K562 (cell line): ENCODE measurements at regions not wholly inside any gene's neighbourhood (a gene's known extent, or its start where the extent isn't known, plus 50 kb on each side); places are given as distances from the start of the nearest gene placed in this dataset.

ENCODE experiments used
- ATAC-seq: fragments of 200-7000 bp; cut with Tn5 transposase; 3 replicates; pipeline ENCODE4 v1.9.1; 2020; ENCODE audit warnings: moderate library complexity
- BruUV-seq: library from RNA; stranded (reverse); fragments of 400-500 nt; replicated peaks from 2 replicates; lab custom pipeline; 2021; lab: Mats Ljungman, UMichigan
- CTCF ChIA-PET: fragments of 300-600 bp; formaldehyde crosslinking; extraction: SDS; loops from one replicate; lab custom pipeline; 2021; ENCODE audit warnings: low intra/inter-chr PET ratio; lab: Yijun Ruan, JAX
- POLR2A ChIA-PET: fragments of 300-600, 350-650 bp; sonication (Branson Sonifier 250); formaldehyde crosslinking; extraction: SDS; loops from one replicate; lab custom pipeline; 2021; ENCODE audit warnings: antibody characterized with exemption, inconsistent platforms; lab: Yijun Ruan, JAX
- DNase-seq, 4 experiments: peaks; one replicate each; pipeline versions ENCODE4 v3.0.0 to v3.0.0-alpha.2; 2011 to 2018; ENCODE audit warnings: low spot score in 3 of 4, mixed read lengths in 3 of 4; ENCODE audit errors: extremely low read depth in 1 of 4
- FAIRE-seq: peaks from 2 replicates; lab custom pipeline; 2011; peaks lifted over from hg19 to GRCh38; lab: Jason Lieb, UNC
- H2AFZ ChIP-seq: 2 replicates; pipeline ENCODE4 v1.6.0; 2011; ENCODE audit warnings: low read depth, low read length, control low read depth, inconsistent platforms
- H3K27ac ChIP-seq: fragments of 200-600 bp; 3 replicates; pipeline ENCODE4 v1.8.0; 2011; ENCODE audit warnings: low read depth, mild to moderate bottlenecking, control low read depth, inconsistent platforms, low read length, moderate library complexity, mixed read lengths; ENCODE audit errors: extremely low read depth
- H3K27me3 ChIP-seq, 2 experiments: fragments of 300-600 bp in 1 of 2; 2 replicates in 1 of 2; 3 replicates in 1 of 2; pipeline versions ENCODE4 v1.6.0 to v1.8.0; 2011; ENCODE audit warnings: inconsistent platforms in 2 of 2, low read length in 2 of 2, mild to moderate bottlenecking in 1 of 2, mixed read lengths in 1 of 2, moderate library complexity in 1 of 2; ENCODE audit not compliant: control insufficient read depth in 2 of 2, insufficient read depth in 2 of 2
- H3K36me3 ChIP-seq: fragments of 300-600 bp; 3 replicates; pipeline ENCODE4 v1.8.0; 2011; ENCODE audit warnings: mild to moderate bottlenecking, low read length, inconsistent platforms; ENCODE audit not compliant: control insufficient read depth, insufficient read depth
- H3K4me1 ChIP-seq, 2 experiments: fragments of 200-600 bp in 1 of 2; replicated peaks in 1 of 2; 2 replicates in 1 of 2; 3 replicates in 1 of 2; pipeline versions ENCODE4 v1.5.1 to v1.8.0; 2011; ENCODE audit warnings: inconsistent platforms in 2 of 2, low read length in 2 of 2, mild to moderate bottlenecking in 1 of 2, mixed read lengths in 1 of 2, moderate library complexity in 1 of 2; ENCODE audit not compliant: control insufficient read depth in 2 of 2, insufficient read depth in 2 of 2
- H3K4me2 ChIP-seq: 2 replicates; pipeline ENCODE4 v1.6.1; 2011; ENCODE audit warnings: low read length, control low read depth, inconsistent platforms, mixed read lengths; ENCODE audit not compliant: insufficient read depth
- H3K4me3 ChIP-seq: fragments of 200-600 bp; sonication (generic), shearing (Covaris generic); 2 replicates; pipeline ENCODE4 v1.5.1; 2016; ENCODE audit warnings: control low read depth, inconsistent platforms
- H3K79me2 ChIP-seq: fragments of 200-600 bp; 3 replicates; pipeline ENCODE4 v1.8.0; 2011; ENCODE audit warnings: low read length, inconsistent platforms; ENCODE audit not compliant: control insufficient read depth, insufficient read depth
- H3K9ac ChIP-seq, 2 experiments: 2 replicates each; pipeline versions ENCODE4 v1.6.0 to v1.6.1; 2011; ENCODE audit warnings: low read depth in 2 of 2, low read length in 2 of 2, control low read depth in 1 of 2, inconsistent platforms in 1 of 2, mild to moderate bottlenecking in 1 of 2, mixed read lengths in 1 of 2; ENCODE audit not compliant: insufficient read depth in 1 of 2
- H3K9me1 ChIP-seq: one replicate; pipeline ENCODE4 v1.6.0; 2011; ENCODE audit warnings: inconsistent platforms, mild to moderate bottlenecking, low read length, moderate library complexity; ENCODE audit not compliant: control insufficient read depth, insufficient read depth
- H3K9me3 ChIP-seq: replicated peaks from 2 replicates; pipeline ENCODE4 v1.5.1; 2011; ENCODE audit warnings: low read depth, low read length, inconsistent platforms; ENCODE audit not compliant: control insufficient read depth, insufficient read depth
- H4K20me1 ChIP-seq: replicated peaks from 2 replicates; pipeline ENCODE4 v1.6.1; 2011; ENCODE audit warnings: low read length, inconsistent platforms, mixed read lengths; ENCODE audit not compliant: control insufficient read depth, insufficient read depth
- CHD2 ChIP-seq: IDR thresholded peaks from 2 replicates; pipeline ENCODE4 v1.6.1; 2011; ENCODE audit warnings: low read depth, low read length
- CTBP1 ChIP-seq: fragments of 450-650 bp; IDR thresholded peaks from 2 replicates; pipeline ENCODE4 v1.6.1; 2016; ENCODE audit warnings: borderline replicate concordance
- CTCF ChIP-seq, 3 experiments: IDR thresholded peaks in 2 of 3; conservative IDR thresholded peaks in 1 of 3; 2 replicates each; pipeline ENCODE4 v1.5.1; 2011 to 2012; ENCODE audit warnings: low read length in 3 of 3, mild to moderate bottlenecking in 3 of 3, control low read depth in 2 of 3, improper control_type of control experiment in 1 of 3, inconsistent platforms in 1 of 3, low read depth in 1 of 3, mixed read lengths in 1 of 3, moderate library complexity in 1 of 3; ENCODE audit not compliant: insufficient read depth in 2 of 3
- HNRNPUL1 ChIP-seq: fragments of 200-400 bp; formaldehyde crosslinking; IDR thresholded peaks from 2 replicates; pipeline ENCODE4 v1.6.1; 2017; ENCODE audit warnings: low read length
- MCM3 ChIP-seq: fragments of 450-650 bp; IDR thresholded peaks from 2 replicates; pipeline ENCODE4 v1.6.1; 2016
- MEF2A ChIP-seq: IDR thresholded peaks from 2 replicates; pipeline ENCODE4 v1.6.1; 2011; ENCODE audit warnings: low read depth, mild to moderate bottlenecking, low read length, moderate library complexity; ENCODE audit not compliant: control insufficient read depth
- MYBL2 ChIP-seq, 2 experiments: fragments of 450-650 bp in 1 of 2; sonication (generic) in 1 of 2; formaldehyde crosslinking in 1 of 2; IDR thresholded peaks; 2 replicates each; pipeline versions ENCODE4 v1.6.1 to v1.8.1; 2017 to 2022; ENCODE audit warnings: borderline replicate concordance in 1 of 2, inconsistent platforms in 1 of 2, low read depth in 1 of 2, mild to moderate bottlenecking in 1 of 2, missing genetic modification reagents in 1 of 2, moderate library complexity in 1 of 2
- NFE2 ChIP-seq: IDR thresholded peaks from 2 replicates; pipeline ENCODE4 v1.6.1; 2014; ENCODE audit warnings: antibody characterized with exemption, low read depth
- PHF21A ChIP-seq: fragments of 450-650 bp; IDR thresholded peaks from 2 replicates; pipeline ENCODE4 v1.6.1; 2017; ENCODE audit warnings: low read depth, borderline replicate concordance
- RBM34 ChIP-seq: fragments of 200-400 bp; formaldehyde crosslinking; IDR thresholded peaks from 2 replicates; pipeline ENCODE4 v1.6.1; 2018; ENCODE audit warnings: low read length, borderline replicate concordance; ENCODE audit not compliant: insufficient read depth
- SP2 ChIP-seq: IDR thresholded peaks from 2 replicates; pipeline ENCODE4 v1.6.1; 2011; ENCODE audit warnings: mild to moderate bottlenecking, low read depth, low read length, moderate library complexity; ENCODE audit not compliant: poor library complexity, severe bottlenecking; ENCODE audit errors: extremely low read depth
- VEZF1 ChIP-seq: fragments of 200-800 bp; sonication (Bioruptor generic); IDR thresholded peaks from 2 replicates; pipeline ENCODE4 v1.6.1; 2017; ENCODE audit warnings: missing genetic modification characterization, missing compliant biosample characterization
- XRCC3 ChIP-seq: fragments of 450-650 bp; IDR thresholded peaks from 2 replicates; pipeline ENCODE4 v1.6.1; 2017; ENCODE audit warnings: mild to moderate bottlenecking, moderate library complexity
- WGBS: fragments of 100-300 bp; shearing (Covaris generic); methylation state at CpG from one replicate; pipeline ENCODE4 v1.1.6; 2016; ENCODE audit warnings: low coverage, mixed read lengths; ENCODE audit not compliant: insufficient coverage; ENCODE audit errors: missing lambda C conversion rate; 5-methylcytosine and 5-hydroxymethylcytosine counted together
- in situ Hi-C: fragments of 300-500 bp; cut with MboI; formaldehyde crosslinking; loops from 4 replicates; pipeline ENCODE4 v1.15.0; 2018; ENCODE audit warnings: inconsistent platforms, mixed read lengths
- intact Hi-C: fragments of 100-400 bp; cut with micrococcal nuclease; formaldehyde crosslinking; loops from 2 replicates; pipeline ENCODE4 v1.14.2; 2022

GRCh38 chr5:124878583-124879342 is 132.3 kb upstream of the ZNF608 start:
- CTCF ChIA-PET = no interaction called here
- Histone ChIP-seq H3K79me2 (no peaks in the 10 kb centered on the region), H3K4me3 (no peak overlapping the region), H3K9ac (no peak overlapping the region), H2AFZ (no peak overlapping the region), H3K27ac (no peak overlapping the region), H3K4me2 (no peak overlapping the region), H3K4me1 (no peaks in the 10 kb centered on the region), H3K36me3 (no peaks in the 10 kb centered on the region), H4K20me1 (no peaks in the 10 kb centered on the region), H3K9me1 (no peaks in the 10 kb centered on the region), H3K9me3 (no peaks in the 10 kb centered on the region), H3K27me3 (no peaks in the 10 kb centered on the region)
- 38% methylated on average over 4 of the region's 5 CpGs for WGBS
- DNase-seq (no peak), FAIRE-seq (no peak), ATAC-seq (no peak)
- POLR2A ChIA-PET = no interaction called here
- no peak for TF ChIP-seq RBM34
- TF ChIP-seq CHD2 = no peak
- TF ChIP-seq MYBL2 (IDR thresholded peaks at IDR 0.05; ENCODE audit: low read depth) = no peak
- no peak for TF ChIP-seq MYBL2 (CRISPR knock-in tag; IDR thresholded peaks at IDR 0.05; ENCODE audit: borderline replicate concordance)
- TF ChIP-seq MCM3 = no peak
- TF ChIP-seq CTBP1 = no peak
- TF ChIP-seq SP2 = no peak
- TF ChIP-seq NFE2 = no peak
- no peak for TF ChIP-seq CTCF (IDR thresholded peaks at IDR 0.05 in 2 of 3, conservative IDR thresholded peaks at IDR 0.05 in 1 of 3; ENCODE audit: insufficient read depth in 2 of 3, low read depth in 1 of 3, low read length in 3 of 3)
- TF ChIP-seq VEZF1 (CRISPR knock-in tag) = no peak
- no peak for TF ChIP-seq MEF2A
- TF ChIP-seq XRCC3 = no peak
- TF ChIP-seq HNRNPUL1 = no peak
- TF ChIP-seq PHF21A = no peak
- BruUV-seq = no TSS peak
- intact Hi-C loops (no loop called here), in situ Hi-C loops (no loop called here)
